Gastroesophageal sphincter (tissue), 4 donors: ENCODE measurements at regions not wholly inside any gene's neighbourhood (a gene's known extent, or its start where the extent isn't known, plus 50 kb on each side); places are given as distances from the start of the nearest gene placed in this dataset.

Experiments
- ATAC-seq: fragments of 150-250 bp; one replicate; pipeline ENCODE4 v1.9.1; 2016; ENCODE audit warnings: mild to moderate bottlenecking, moderate library complexity
- H3K27ac ChIP-seq, 4 donors: fragments of 200-600 bp; sonication (generic) in 3 of 4; 1 replicate in 3 of 4; 2 replicates in 1 of 4; pipeline ENCODE4 v1.5.1; 2016 to 2019
- H3K27me3 ChIP-seq: fragments of 200-600 bp; sonication (generic); one replicate; pipeline ENCODE4 v1.5.1; 2019
- H3K36me3 ChIP-seq, 2 donors: fragments of 200-600 bp; sonication (generic); one replicate each; pipeline ENCODE4 v1.5.1; 2019; ENCODE audit warnings: control low read depth in 1 of 2
- H3K4me1 ChIP-seq, 3 donors: fragments of 200-600 bp; sonication (generic); 1 replicate in 2 of 3; 2 replicates in 1 of 3; pipeline ENCODE4 v1.5.1; 2016 to 2019; ENCODE audit warnings: control low read depth in 2 of 3
- H3K4me3 ChIP-seq, 2 donors: fragments of 200-600 bp; sonication (generic); one replicate each; pipeline ENCODE4 v1.5.1; 2019; ENCODE audit warnings: mild to moderate bottlenecking in 1 of 2, moderate library complexity in 1 of 2
- H3K9me3 ChIP-seq, 3 donors: fragments of 200-600 bp; sonication (generic); one replicate each; pipeline ENCODE4 v1.5.1; 2017 to 2019; ENCODE audit warnings: control low read depth in 2 of 3
- EP300 ChIP-seq: sonication (generic); formaldehyde crosslinking; IDR thresholded peaks from one replicate; pipeline ENCODE4 v1.6.1; 2017; ENCODE audit warnings: antibody characterized with exemption, mild to moderate bottlenecking
- POLR2A ChIP-seq, 2 donors: fragments of 450-650 bp; IDR thresholded peaks; one replicate each; pipeline ENCODE4 v1.6.1; 2017; ENCODE audit warnings: antibody characterized with exemption in 2 of 2, mild to moderate bottlenecking in 2 of 2, moderate library complexity in 1 of 2
- POLR2AphosphoS5 ChIP-seq: sonication (generic); formaldehyde crosslinking; IDR thresholded peaks from one replicate; pipeline ENCODE4 v1.6.1; 2017; ENCODE audit warnings: antibody characterized with exemption
- WGBS, 2 donors: methylation state at CpG; one replicate each; pipeline ENCODE4 v1.1.5; 2018; ENCODE audit warnings: low coverage in 1 of 2; 5-methylcytosine and 5-hydroxymethylcytosine counted together
- TF ChIP-seq, protein P1 (sequence below), 4 experiments: fragments of 200-600 bp in 2 of 4; fragments of 450-650 bp in 2 of 4; sonication (generic) in 1 of 4; IDR thresholded peaks; one replicate each; pipeline ENCODE4 v1.5.1; 2017 to 2019; ENCODE audit warnings: antibody characterized with exemption in 4 of 4, mild to moderate bottlenecking in 2 of 4, moderate library complexity in 2 of 4

DNA sequence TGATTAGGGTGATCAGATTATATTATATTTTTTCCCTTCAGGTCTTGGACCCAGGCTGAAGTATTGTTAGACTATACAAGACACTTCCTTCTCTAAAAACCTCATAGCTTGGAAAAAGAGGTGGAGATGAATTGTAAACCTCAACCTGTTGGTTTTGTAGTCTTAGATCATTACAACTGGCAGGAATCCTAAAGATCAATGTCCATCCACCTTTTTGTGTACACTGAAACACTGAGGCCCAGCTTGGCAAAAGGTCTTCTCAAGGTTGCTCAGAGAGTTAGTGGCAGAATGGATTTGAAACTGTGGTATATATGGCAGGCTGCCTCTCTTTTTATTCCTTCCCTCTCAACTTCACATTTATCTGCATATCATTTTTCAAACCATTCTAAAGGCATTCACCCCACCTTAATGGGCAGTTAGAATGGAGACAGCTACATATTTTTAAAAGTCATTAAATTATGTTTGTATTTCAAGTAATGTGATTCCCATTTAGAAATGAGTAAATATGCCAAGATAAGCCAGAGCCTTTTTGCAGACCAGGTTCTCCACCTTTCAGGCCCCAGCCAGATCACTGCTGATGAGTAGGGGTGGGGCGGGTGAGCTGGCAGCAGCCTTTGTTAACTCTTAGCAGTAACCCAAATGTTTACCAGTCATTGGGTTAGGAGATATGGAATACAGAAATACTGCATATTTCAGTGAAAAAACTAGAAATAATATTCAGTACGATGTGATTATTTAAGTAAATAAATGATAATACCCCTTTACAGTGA lies 243.2 kb upstream of the F9 start:
- no peak for ATAC-seq
- Histone ChIP-seq H3K36me3 (no peaks in the 10 kb centered on the region), H3K27me3 (no peaks in the 10 kb centered on the region), H3K4me1 (no peaks in the 10 kb centered on the region), H3K9me3 (no peaks in the 10 kb centered on the region), H3K27ac (no peak overlapping the region), H3K4me3 (no peak overlapping the region)
- TF ChIP-seq POLR2A (IDR thresholded peaks at IDR 0.05) (no peak), EP300 (no peak), POLR2AphosphoS5 (no peak)
- TF ChIP-seq, protein P1, sequence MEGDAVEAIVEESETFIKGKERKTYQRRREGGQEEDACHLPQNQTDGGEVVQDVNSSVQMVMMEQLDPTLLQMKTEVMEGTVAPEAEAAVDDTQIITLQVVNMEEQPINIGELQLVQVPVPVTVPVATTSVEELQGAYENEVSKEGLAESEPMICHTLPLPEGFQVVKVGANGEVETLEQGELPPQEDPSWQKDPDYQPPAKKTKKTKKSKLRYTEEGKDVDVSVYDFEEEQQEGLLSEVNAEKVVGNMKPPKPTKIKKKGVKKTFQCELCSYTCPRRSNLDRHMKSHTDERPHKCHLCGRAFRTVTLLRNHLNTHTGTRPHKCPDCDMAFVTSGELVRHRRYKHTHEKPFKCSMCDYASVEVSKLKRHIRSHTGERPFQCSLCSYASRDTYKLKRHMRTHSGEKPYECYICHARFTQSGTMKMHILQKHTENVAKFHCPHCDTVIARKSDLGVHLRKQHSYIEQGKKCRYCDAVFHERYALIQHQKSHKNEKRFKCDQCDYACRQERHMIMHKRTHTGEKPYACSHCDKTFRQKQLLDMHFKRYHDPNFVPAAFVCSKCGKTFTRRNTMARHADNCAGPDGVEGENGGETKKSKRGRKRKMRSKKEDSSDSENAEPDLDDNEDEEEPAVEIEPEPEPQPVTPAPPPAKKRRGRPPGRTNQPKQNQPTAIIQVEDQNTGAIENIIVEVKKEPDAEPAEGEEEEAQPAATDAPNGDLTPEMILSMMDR (IDR thresholded peaks at IDR 0.05) = no peak
- 48 to 70% methylated on average over 2 of the region's 2 CpGs for WGBS, 2 donors

DNA sequence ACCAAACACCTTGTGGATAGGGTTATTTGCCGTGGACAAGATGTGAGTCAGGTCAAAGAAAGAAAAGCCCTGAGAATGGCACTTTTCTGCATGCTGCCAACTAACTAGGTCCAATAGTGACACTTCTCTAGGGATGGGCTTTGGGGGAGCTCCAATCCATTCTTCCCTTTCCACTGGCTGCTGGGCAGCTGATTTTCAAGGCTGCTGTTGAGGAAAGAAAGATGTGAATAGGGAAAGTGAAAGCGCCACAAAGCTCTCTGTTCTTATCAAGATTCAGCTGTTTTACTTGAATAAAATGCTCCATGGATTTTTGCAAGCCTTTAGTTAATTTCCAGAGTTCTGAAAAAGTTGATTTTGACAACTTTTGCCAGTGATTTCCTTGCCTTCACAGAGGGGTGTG lies 244.2 kb upstream of the F9 start:
- Histone ChIP-seq H3K36me3 (no peaks in the 10 kb centered on the region), H3K27ac (no peak overlapping the region), H3K27me3 (no peaks in the 10 kb centered on the region), H3K4me3 (no peak overlapping the region), H3K4me1 (no peaks in the 10 kb centered on the region), H3K9me3 (no peaks in the 10 kb centered on the region)
- TF ChIP-seq EP300 (no peak), POLR2AphosphoS5 (no peak), POLR2A (IDR thresholded peaks at IDR 0.05) (no peak)
- TF ChIP-seq, protein P1 (IDR thresholded peaks at IDR 0.05) = no peak
- 83 to 100% methylated on average over 1 of the region's 2 CpGs for WGBS, 2 donors
- ATAC-seq = no peak

DNA sequence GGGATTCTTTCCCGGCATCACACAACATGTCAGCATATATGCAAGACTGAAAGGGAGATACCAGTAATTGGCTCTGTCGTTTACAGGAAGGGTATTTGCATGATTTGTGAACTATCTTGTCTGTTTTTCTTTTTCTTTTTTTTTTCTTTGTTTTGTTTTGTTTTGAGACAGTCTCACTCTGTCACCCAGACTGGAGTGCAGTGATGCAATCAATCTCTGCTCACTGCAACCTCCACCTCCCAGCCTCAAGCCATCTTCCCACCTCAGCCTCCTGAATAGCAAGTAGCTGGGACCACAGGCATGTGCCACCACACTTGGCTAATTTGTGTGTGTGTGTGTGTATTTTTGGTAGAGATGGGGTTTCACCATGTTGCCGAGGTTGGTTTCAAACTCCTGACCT lies 262.7 kb upstream of the F9 start:
- no peaks in the 10 kb centered on the region for H3K9me3 ChIP-seq
- no peak overlapping the region for H3K4me3 ChIP-seq
- TF ChIP-seq POLR2A (IDR thresholded peaks at IDR 0.05) = no peak
- TF ChIP-seq POLR2AphosphoS5 = no peak
- TF ChIP-seq, protein P1 (IDR thresholded peaks at IDR 0.05) = no peak
- no peak for TF ChIP-seq EP300
- H3K36me3 ChIP-seq = no peaks in the 10 kb centered on the region
- H3K27ac ChIP-seq = no peak overlapping the region
- H3K4me1 ChIP-seq = no peaks in the 10 kb centered on the region
- 66 to 100% methylated on average over 1 to 3 of the region's 3 CpGs for WGBS, 2 donors
- no peak for ATAC-seq
- no peaks in the 10 kb centered on the region for H3K27me3 ChIP-seq

DNA sequence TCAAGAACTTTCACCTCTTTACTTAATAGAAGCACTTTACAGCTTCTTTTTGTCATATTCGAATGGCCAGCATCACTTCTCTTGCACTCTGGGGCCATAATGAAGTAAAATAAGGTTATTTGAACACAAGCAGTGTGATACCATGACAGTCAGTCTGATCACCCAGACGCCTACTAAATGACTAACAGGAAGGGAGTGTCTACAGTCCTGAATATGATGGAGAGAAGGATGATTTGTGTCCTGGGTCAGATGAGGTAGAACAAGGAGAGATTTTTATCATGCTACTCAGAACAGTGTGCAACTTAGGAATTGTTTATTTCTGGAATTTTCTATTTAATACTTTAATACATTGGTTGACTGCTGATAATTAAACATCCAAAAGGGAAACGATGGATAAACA lies 284.2 kb upstream of the F9 start:
- H3K27me3 ChIP-seq = no peaks in the 10 kb centered on the region
- no peak overlapping the region for H3K4me3 ChIP-seq
- H3K4me1 ChIP-seq = no peaks in the 10 kb centered on the region
- H3K9me3 ChIP-seq = no peaks in the 10 kb centered on the region
- H3K36me3 ChIP-seq = no peaks in the 10 kb centered on the region
- H3K27ac ChIP-seq = no peak overlapping the region
- ATAC-seq = no peak
- no peak for TF ChIP-seq EP300
- WGBS, 2 donors = 54 to 63% methylated on average over 3 of the region's 3 CpGs

DNA sequence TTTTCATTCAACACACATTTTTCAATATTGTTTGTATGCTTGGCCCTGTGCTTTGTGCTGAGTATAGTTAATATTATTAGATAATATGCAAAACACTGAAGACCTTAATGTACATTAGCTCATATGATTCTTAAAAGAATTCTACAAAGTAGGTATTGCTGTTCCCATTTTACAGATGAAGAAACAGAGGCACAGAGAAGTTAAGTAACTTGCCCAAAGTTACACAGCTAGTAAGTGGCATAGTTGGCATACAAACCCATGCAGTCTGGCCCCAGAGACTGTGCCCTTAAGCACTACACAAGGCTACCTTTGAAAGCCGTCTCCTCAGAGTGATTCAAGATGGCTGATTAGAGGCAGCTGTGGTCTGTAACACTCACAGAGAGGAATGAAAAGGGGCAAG lies 293.4 kb upstream of the F9 start:
- H3K4me1 ChIP-seq = no peaks in the 10 kb centered on the region
- H3K36me3 ChIP-seq = no peaks in the 10 kb centered on the region
- no peaks in the 10 kb centered on the region for H3K27me3 ChIP-seq
- H3K27ac ChIP-seq = no peak overlapping the region
- H3K4me3 ChIP-seq = no peak overlapping the region
- TF ChIP-seq POLR2AphosphoS5 = no peak
- no peak for TF ChIP-seq EP300
- no peak for TF ChIP-seq POLR2A (IDR thresholded peaks at IDR 0.05)
- TF ChIP-seq, protein P1 (IDR thresholded peaks at IDR 0.05) = no peak
- no peaks in the 10 kb centered on the region for H3K9me3 ChIP-seq
- no CpG with 5 or more reads among the region's 1 CpG for WGBS, 2 donors
- no peak for ATAC-seq
